CD4-positive, alpha-beta T cell (primary cell): ENCODE measurements at regions not wholly inside any gene's neighbourhood (a gene's known extent, or its start where the extent isn't known, plus 50 kb on each side); places are given as distances from the start of the nearest gene placed in this dataset.

Experiments
- ATAC-seq: fragments of 200-7000 bp; cut with Tn5 transposase; one replicate; pipeline ENCODE4 v1.10.0; 2022; ENCODE audit warnings: mild to moderate bottlenecking; ENCODE audit not compliant: poor library complexity
- CTCF ChIA-PET: fragments of 350-600 bp; sonication (Branson Sonifier 250); formaldehyde crosslinking; loops from one replicate; lab custom pipeline; 2021; ENCODE audit warnings: antibody characterized with exemption, inconsistent platforms; lab: Charles Lee
- POLR2A ChIA-PET: fragments of 350-600 bp; sonication (Branson Sonifier 250); formaldehyde crosslinking; loops from one replicate; lab custom pipeline; 2021; ENCODE audit warnings: antibody characterized with exemption, inconsistent platforms; lab: Charles Lee
- DNase-seq, 14 experiments: peaks; one replicate each; pipeline ENCODE4 v3.0.0-alpha.2; 2013 to 2020; ENCODE audit warnings: mixed read lengths in 2 of 14
- H3K27ac ChIP-seq, 2 donors: one replicate each; pipeline versions ENCODE4 v1.5.1 to v1.7.0; 2013; ENCODE audit warnings: low read length in 2 of 2, low read depth in 1 of 2, mild to moderate bottlenecking in 1 of 2
- H3K27me3 ChIP-seq, 2 experiments: 1 replicate in 1 of 2; 2 replicates in 1 of 2; pipeline versions ENCODE4 v1.6.1 to v1.7.0; 2013; ENCODE audit warnings: low read length in 2 of 2, control low read depth in 1 of 2, mild to moderate bottlenecking in 1 of 2, moderate library complexity in 1 of 2; ENCODE audit not compliant: insufficient read depth in 2 of 2, control insufficient read depth in 1 of 2
- H3K36me3 ChIP-seq: one replicate; pipeline ENCODE4 v1.6.1; 2013; ENCODE audit warnings: low read length, control low read depth; ENCODE audit not compliant: insufficient read depth
- H3K4me1 ChIP-seq: one replicate; pipeline ENCODE4 v1.6.1; 2013; ENCODE audit warnings: low read length, control low read depth; ENCODE audit not compliant: insufficient read depth
- H3K4me3 ChIP-seq: one replicate; pipeline ENCODE4 v1.5.1; 2013; ENCODE audit warnings: mild to moderate bottlenecking, low read length, moderate library complexity
- H3K9me3 ChIP-seq, 2 experiments: 1 replicate in 1 of 2; 2 replicates in 1 of 2; pipeline versions ENCODE4 v1.6.1 to v1.7.0; 2013; ENCODE audit warnings: low read length in 2 of 2, mild to moderate bottlenecking in 2 of 2, control low read depth in 1 of 2, moderate library complexity in 1 of 2; ENCODE audit not compliant: control insufficient read depth in 1 of 2, insufficient read depth in 1 of 2
- H3K27ac Mint-ChIP-seq: one replicate; pipeline ENCODE4 v1.8.0; 2020; ENCODE audit warnings: mixed read lengths
- H3K27me3 Mint-ChIP-seq: one replicate; pipeline ENCODE4 v1.8.0; 2021; ENCODE audit warnings: mixed read lengths
- H3K36me3 Mint-ChIP-seq: one replicate; pipeline ENCODE4 v1.8.0; 2021; ENCODE audit warnings: low read depth, mixed read lengths
- H3K4me1 Mint-ChIP-seq: one replicate; pipeline ENCODE4 v1.8.0; 2021; ENCODE audit warnings: low read depth, mixed read lengths
- H3K4me3 Mint-ChIP-seq: one replicate; pipeline ENCODE4 v1.8.0; 2020; ENCODE audit warnings: mild to moderate bottlenecking, mixed read lengths
- H3K9me3 Mint-ChIP-seq: one replicate; pipeline ENCODE4 v1.8.0; 2020; ENCODE audit warnings: mixed read lengths
- CTCF ChIP-seq: fragments of 200-600 bp; IDR thresholded peaks from one replicate; pipeline ENCODE4 v1.8.0; 2022; ENCODE audit warnings: antibody characterized with exemption, mild to moderate bottlenecking
- intact Hi-C, 2 experiments: fragments of 100-400 bp; cut with DNase I in 1 of 2; cut with micrococcal nuclease in 1 of 2; formaldehyde crosslinking; loops; one replicate each; pipeline versions ENCODE4 v1.15.1 to v1.9.0; 2023 to 2025; cut with DNase I, micrococcal nuclease

GRCh38 chr5:102139029-102139428 lies 157.1 kb downstream of the SLCO4C1 start:
- Mint-ChIP-seq H3K4me1 (no peaks in the 10 kb centered on the region), H3K4me3 (no peak overlapping the region), H3K9me3 (peaks cover 3% of the 10 kb centered on the region), H3K36me3 (no peaks in the 10 kb centered on the region), H3K27ac (no peak overlapping the region), H3K27me3 (no peaks in the 10 kb centered on the region)
- intact Hi-C loops: no loop called here
- DNase-seq (no peak), ATAC-seq (no peak)
- no peak for TF ChIP-seq CTCF
- ChIA-PET POLR2A (no interaction called here), CTCF (no interaction called here)
- no peaks in the 10 kb centered on the region for H3K36me3 ChIP-seq
- H3K4me1 ChIP-seq: no peaks in the 10 kb centered on the region
- no peak overlapping the region for H3K27ac ChIP-seq
- no peak overlapping the region for H3K4me3 ChIP-seq
- no peaks in the 10 kb centered on the region for H3K9me3 ChIP-seq
- no peaks in the 10 kb centered on the region for H3K27me3 ChIP-seq

- POLR2A ChIA-PET: no interaction called here
- peaks cover 3% of the 10 kb centered on the region for H3K9me3 Mint-ChIP-seq
Measured at GRCh38 chr5:102138243-102138653, 157.8 kb downstream of the SLCO4C1 start.

GRCh38 chr5:102130890-102131289 lies 165.2 kb downstream of the SLCO4C1 start:
- CTCF ChIA-PET: no interaction called here
- intact Hi-C loops: no loop called here

More at GRCh38 chr5:102138243-102138653, 157.8 kb downstream of the SLCO4C1 start:
- Mint-ChIP-seq H3K27me3 (no peaks in the 10 kb centered on the region), H3K36me3 (no peaks in the 10 kb centered on the region), H3K27ac (no peak overlapping the region), H3K4me1 (no peaks in the 10 kb centered on the region), H3K4me3 (no peak overlapping the region)
- Histone ChIP-seq H3K4me3 (no peak overlapping the region), H3K4me1 (no peaks in the 10 kb centered on the region), H3K27ac (no peak overlapping the region), H3K9me3 (no peaks in the 10 kb centered on the region), H3K27me3 (no peaks in the 10 kb centered on the region), H3K36me3 (no peaks in the 10 kb centered on the region)
- ATAC-seq: no peak
- no peak for DNase-seq
- intact Hi-C loops: no loop called here
- CTCF ChIA-PET: no interaction called here
- no peak for TF ChIP-seq CTCF

More at GRCh38 chr5:102130890-102131289, 165.2 kb downstream of the SLCO4C1 start:
- Mint-ChIP-seq H3K4me1 (no peaks in the 10 kb centered on the region), H3K27ac (no peak overlapping the region), H3K9me3 (no peaks in the 10 kb centered on the region), H3K27me3 (peaks cover 4% of the 10 kb centered on the region), H3K36me3 (no peaks in the 10 kb centered on the region), H3K4me3 (no peak overlapping the region)
- ATAC-seq: no peak
- POLR2A ChIA-PET: no interaction called here
- Histone ChIP-seq H3K4me3 (no peak overlapping the region), H3K27ac (no peak overlapping the region), H3K27me3 (no peaks in the 10 kb centered on the region), H3K4me1 (no peaks in the 10 kb centered on the region), H3K36me3 (no peaks in the 10 kb centered on the region), H3K9me3 (no peaks in the 10 kb centered on the region)
- no peak for DNase-seq
- TF ChIP-seq CTCF: no peak
